Neutrophil (primary cell): ENCODE measurements at regions not wholly inside any gene's neighbourhood (a gene's known extent, or its start where the extent isn't known, plus 50 kb on each side); places are given as distances from the start of the nearest gene placed in this dataset.
"Not testable (repeated sequence)": the region's sequence is repeated elsewhere in the genome, so short reads cannot be mapped to it uniquely, and the experiment has no call there.

ENCODE experiments used
- H3K27ac ChIP-seq: fragments of 200-600 bp; sonication (generic); 2 replicates; pipeline ENCODE4 v1.5.1; 2016; ENCODE audit warnings: mild to moderate bottlenecking, moderate library complexity
- H3K27me3 ChIP-seq: fragments of 200-600 bp; sonication (generic); 2 replicates; pipeline ENCODE4 v1.6.0; 2016; ENCODE audit warnings: mild to moderate bottlenecking
- H3K36me3 ChIP-seq: fragments of 200-600 bp; sonication (generic); 2 replicates; pipeline ENCODE4 v1.5.1; 2017
- H3K4me1 ChIP-seq, 2 experiments: fragments of 200-600 bp in 1 of 2; sonication (generic) in 1 of 2; 1 replicate in 1 of 2; 2 replicates in 1 of 2; pipeline versions ENCODE4 v1.5.1 to v1.6.1; 2013 to 2016; ENCODE audit warnings: low read depth in 1 of 2, low read length in 1 of 2, mild to moderate bottlenecking in 1 of 2, moderate library complexity in 1 of 2; ENCODE audit not compliant: control insufficient read depth in 1 of 2, insufficient read depth in 1 of 2
- H3K4me3 ChIP-seq, 2 experiments: fragments of 200-600 bp in 1 of 2; sonication (generic) in 1 of 2; 1 replicate in 1 of 2; 2 replicates in 1 of 2; pipeline ENCODE4 v1.5.1; 2013 to 2016; ENCODE audit warnings: low read depth in 1 of 2, low read length in 1 of 2, mild to moderate bottlenecking in 1 of 2, moderate library complexity in 1 of 2
- H3K9me3 ChIP-seq: fragments of 200-600 bp; sonication (generic); 2 replicates; pipeline ENCODE4 v1.5.1; 2016
- TF ChIP-seq, protein P1 (sequence below): fragments of 200-600 bp; sonication (generic); IDR thresholded peaks from 2 replicates; pipeline ENCODE4 v1.5.1; 2016; ENCODE audit warnings: antibody characterized with exemption

DNA sequence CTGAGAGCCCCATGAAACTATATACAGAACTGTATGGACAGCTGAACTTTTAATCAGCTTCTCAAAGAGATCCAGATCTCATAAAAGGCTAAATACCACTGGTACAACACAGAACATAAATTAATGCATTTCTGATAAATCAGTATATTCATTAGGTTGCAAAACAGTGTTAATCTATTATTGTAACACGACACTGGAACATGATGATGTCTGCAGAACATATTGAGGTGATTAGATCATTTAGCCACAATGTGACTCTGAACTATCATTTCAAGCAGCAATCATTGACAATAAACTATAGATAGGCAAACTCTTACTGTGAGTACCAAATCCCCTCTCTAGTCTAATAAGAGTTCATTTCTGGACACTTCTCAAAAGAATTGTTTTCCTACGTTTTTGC is 50.3 kb downstream of the GASK1B start:
- H3K27ac ChIP-seq = no peak overlapping the region
- no peak overlapping the region for H3K4me3 ChIP-seq
- H3K9me3 ChIP-seq = no peaks in the 10 kb centered on the region
- TF ChIP-seq, protein P1, sequence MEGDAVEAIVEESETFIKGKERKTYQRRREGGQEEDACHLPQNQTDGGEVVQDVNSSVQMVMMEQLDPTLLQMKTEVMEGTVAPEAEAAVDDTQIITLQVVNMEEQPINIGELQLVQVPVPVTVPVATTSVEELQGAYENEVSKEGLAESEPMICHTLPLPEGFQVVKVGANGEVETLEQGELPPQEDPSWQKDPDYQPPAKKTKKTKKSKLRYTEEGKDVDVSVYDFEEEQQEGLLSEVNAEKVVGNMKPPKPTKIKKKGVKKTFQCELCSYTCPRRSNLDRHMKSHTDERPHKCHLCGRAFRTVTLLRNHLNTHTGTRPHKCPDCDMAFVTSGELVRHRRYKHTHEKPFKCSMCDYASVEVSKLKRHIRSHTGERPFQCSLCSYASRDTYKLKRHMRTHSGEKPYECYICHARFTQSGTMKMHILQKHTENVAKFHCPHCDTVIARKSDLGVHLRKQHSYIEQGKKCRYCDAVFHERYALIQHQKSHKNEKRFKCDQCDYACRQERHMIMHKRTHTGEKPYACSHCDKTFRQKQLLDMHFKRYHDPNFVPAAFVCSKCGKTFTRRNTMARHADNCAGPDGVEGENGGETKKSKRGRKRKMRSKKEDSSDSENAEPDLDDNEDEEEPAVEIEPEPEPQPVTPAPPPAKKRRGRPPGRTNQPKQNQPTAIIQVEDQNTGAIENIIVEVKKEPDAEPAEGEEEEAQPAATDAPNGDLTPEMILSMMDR = no peak
- H3K4me1 ChIP-seq = no peaks in the 10 kb centered on the region
- H3K36me3 ChIP-seq = no peaks in the 10 kb centered on the region
- no peaks in the 10 kb centered on the region for H3K27me3 ChIP-seq

DNA sequence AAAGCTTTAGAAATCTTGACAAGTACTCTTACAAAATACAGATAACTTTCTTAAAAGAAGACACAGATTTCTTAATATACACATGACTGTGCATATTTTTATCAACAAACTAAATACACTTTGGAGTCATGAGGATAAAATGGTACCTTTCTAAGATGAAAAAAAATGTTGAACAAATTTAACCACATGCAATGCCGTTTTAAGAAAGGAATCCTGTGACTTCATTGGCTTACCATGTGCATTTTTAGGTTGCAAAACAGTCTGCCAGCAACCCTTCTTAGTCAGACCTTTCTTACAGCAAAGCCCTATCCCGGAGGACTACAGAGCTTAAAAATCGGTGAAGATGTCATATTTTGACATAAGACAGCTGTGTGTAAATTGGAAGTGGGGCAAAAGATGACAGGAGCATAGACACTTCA is 51.7 kb downstream of the GASK1B start:
- Histone ChIP-seq H3K9me3 (no peaks in the 10 kb centered on the region), H3K4me1 (no peaks in the 10 kb centered on the region), H3K4me3 (no peak overlapping the region), H3K27me3 (no peaks in the 10 kb centered on the region), H3K36me3 (no peaks in the 10 kb centered on the region), H3K27ac (no peak overlapping the region)
- TF ChIP-seq, protein P1 = no peak

DNA sequence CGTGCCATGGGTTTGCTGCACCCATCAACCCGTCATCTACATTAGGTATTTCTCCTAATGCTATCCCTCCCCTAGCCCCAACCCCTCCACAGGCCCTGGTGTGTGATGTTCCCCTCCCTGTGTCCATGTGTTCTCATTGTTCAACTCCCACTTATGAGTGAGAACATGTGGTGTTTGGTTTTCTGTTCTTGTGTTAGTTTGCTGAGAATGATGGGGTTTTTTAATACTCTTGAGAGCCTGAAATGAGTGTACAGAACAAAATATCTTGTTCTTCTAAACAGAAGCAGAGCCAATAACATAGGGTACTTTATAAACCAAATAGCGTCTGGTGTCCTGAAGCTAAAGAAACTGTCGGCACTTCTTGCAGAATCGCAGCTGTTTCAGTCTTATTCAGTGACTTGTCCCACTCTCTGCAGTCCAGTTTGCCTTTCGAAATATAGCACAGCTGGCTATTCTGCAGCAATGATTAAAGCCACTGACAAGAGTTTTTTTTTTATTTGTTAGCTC is 52.1 kb downstream of the GASK1B start:
- H3K27ac ChIP-seq, H3K4me3 ChIP-seq, H3K27me3 ChIP-seq: not testable (repeated sequence)

DNA sequence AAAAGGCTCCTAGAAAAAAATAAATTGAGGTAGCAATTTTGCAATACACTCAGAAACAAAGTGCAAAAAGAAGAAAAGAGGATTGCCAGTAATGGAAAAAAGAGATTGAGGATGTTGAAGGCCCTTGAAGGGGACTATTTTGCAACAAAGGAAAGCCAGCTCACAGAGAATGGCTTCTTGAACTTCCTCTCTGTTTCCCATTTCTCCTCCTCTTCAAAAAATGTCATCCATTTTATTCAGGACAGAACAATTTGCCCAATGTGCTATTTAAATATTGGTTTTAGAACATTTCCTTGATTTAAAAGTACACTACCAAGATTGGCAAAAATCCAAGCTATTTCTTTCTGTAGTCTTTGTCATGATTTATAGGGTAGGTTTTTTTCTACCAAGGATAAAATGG is 60.2 kb downstream of the GASK1B start:
- Histone ChIP-seq H3K27me3 (no peaks in the 10 kb centered on the region), H3K36me3 (no peaks in the 10 kb centered on the region), H3K9me3 (no peaks in the 10 kb centered on the region), H3K4me1 (no peaks in the 10 kb centered on the region), H3K27ac (no peak overlapping the region), H3K4me3 (no peak overlapping the region)
- TF ChIP-seq, protein P1 = no peak

More for the DNA sequence above, 52.1 kb downstream of the GASK1B start:
- not testable (repeated sequence) for H3K4me1 ChIP-seq, H3K36me3 ChIP-seq, H3K9me3 ChIP-seq

DNA sequence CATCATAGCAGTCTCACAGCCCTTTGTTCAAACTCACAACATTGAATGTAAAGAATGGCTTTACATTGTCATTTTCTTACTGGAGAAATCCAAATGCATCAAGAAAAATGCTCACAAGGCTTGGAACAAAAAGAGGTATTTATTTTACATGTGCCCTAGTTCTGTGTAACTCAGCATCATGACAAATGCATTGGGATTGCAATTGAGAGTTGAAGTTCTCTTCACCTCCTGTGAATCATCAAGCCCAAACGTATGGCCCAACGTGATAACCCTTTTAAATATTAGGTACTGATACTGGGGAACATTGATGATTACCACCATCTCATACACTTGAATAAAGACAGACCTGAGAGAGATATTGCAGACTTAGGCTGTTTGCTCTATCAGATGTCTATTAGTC is 61.6 kb downstream of the GASK1B start:
- H3K27ac ChIP-seq = no peak overlapping the region
- TF ChIP-seq, protein P1 = no peak
- H3K4me3 ChIP-seq = no peak overlapping the region
- no peaks in the 10 kb centered on the region for H3K4me1 ChIP-seq
- H3K36me3 ChIP-seq = no peaks in the 10 kb centered on the region
- no peaks in the 10 kb centered on the region for H3K9me3 ChIP-seq
- H3K27me3 ChIP-seq = no peaks in the 10 kb centered on the region

DNA sequence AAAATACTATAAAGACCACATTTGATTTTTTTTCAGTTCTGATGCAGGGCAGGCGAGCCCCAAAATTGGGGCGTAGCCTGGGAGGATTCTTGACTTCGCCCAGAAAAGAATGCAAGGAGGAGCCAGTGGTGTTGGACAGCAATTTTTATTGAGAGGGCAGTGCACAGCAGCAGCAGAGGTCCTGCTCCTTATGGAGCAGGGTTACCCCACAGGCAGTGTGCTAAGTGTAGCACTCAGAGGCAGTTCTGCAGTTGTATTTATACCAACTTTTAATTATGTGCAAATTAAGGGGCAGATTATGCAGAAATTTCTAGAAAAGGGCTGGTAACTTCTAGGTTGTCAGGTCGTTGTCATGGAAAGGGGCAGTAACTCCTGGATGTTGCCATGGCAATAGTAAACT is 69.9 kb downstream of the GASK1B start:
- Histone ChIP-seq H3K4me3 (no peak overlapping the region), H3K4me1 (no peaks in the 10 kb centered on the region), H3K27ac (no peak overlapping the region), H3K27me3 (no peaks in the 10 kb centered on the region), H3K36me3 (no peaks in the 10 kb centered on the region), H3K9me3 (no peaks in the 10 kb centered on the region)
- TF ChIP-seq, protein P1 = no peak
